Keratinocyte (primary cell): ENCODE measurements at regions not wholly inside any gene's neighbourhood (a gene's known extent, or its start where the extent isn't known, plus 50 kb on each side); places are given as distances from the start of the nearest gene placed in this dataset.

Experiments
- DNase-seq: peaks from one replicate; pipeline ENCODE4 v3.0.0-alpha.2; 2011; ENCODE audit warnings: low read depth, missing footprints, low spot score
- FAIRE-seq: peaks from 2 replicates; lab custom pipeline; 2011; peaks lifted over from hg19 to GRCh38; lab: Jason Lieb, UNC
- H2AFZ ChIP-seq: 2 replicates; pipeline ENCODE4 v1.6.0; 2012; ENCODE audit warnings: low read length, control low read depth, inconsistent platforms; ENCODE audit not compliant: control insufficient read depth
- H3K27ac ChIP-seq: 2 replicates; pipeline ENCODE4 v1.5.1; 2011; ENCODE audit warnings: low read length; ENCODE audit not compliant: control insufficient read depth, insufficient read depth
- H3K27me3 ChIP-seq: 3 replicates; pipeline ENCODE4 v1.6.0; 2011; ENCODE audit warnings: low read length; ENCODE audit not compliant: control insufficient read depth, insufficient read depth; ENCODE audit errors: extremely low read depth
- H3K36me3 ChIP-seq, 2 experiments: 2 replicates in 1 of 2; 3 replicates in 1 of 2; pipeline ENCODE4 v1.5.1; 2011; ENCODE audit warnings: low read length in 2 of 2, mild to moderate bottlenecking in 1 of 2; ENCODE audit not compliant: control insufficient read depth in 2 of 2, insufficient read depth in 2 of 2; ENCODE audit errors: extremely low read depth in 1 of 2
- H3K4me1 ChIP-seq: 3 replicates; pipeline ENCODE4 v1.5.1; 2011; ENCODE audit warnings: low read length; ENCODE audit not compliant: control insufficient read depth, insufficient read depth; ENCODE audit errors: extremely low read depth
- H3K4me2 ChIP-seq: 3 replicates; pipeline ENCODE4 v1.6.0; 2011; ENCODE audit warnings: low read depth, low read length; ENCODE audit not compliant: control insufficient read depth, insufficient read depth; ENCODE audit errors: extremely low read depth
- H3K4me3 ChIP-seq, 3 experiments: fragments of 200-600 bp in 1 of 3; sonication (generic) in 1 of 3; 2 replicates in 2 of 3; 3 replicates in 1 of 3; pipeline ENCODE4 v1.5.1; 2011 to 2016; ENCODE audit warnings: low read length in 3 of 3, mild to moderate bottlenecking in 3 of 3, control low read depth in 2 of 3, inconsistent platforms in 1 of 3, low read depth in 1 of 3, mixed read lengths in 1 of 3, mixed run types in 1 of 3, moderate library complexity in 1 of 3; ENCODE audit not compliant: control insufficient read depth in 2 of 3, insufficient read depth in 2 of 3; ENCODE audit errors: extremely low read depth in 1 of 3
- H3K79me2 ChIP-seq: 2 replicates; pipeline ENCODE4 v1.6.0; 2012; ENCODE audit warnings: low read length; ENCODE audit not compliant: control insufficient read depth, insufficient read depth
- H3K9ac ChIP-seq: 3 replicates; pipeline ENCODE4 v1.6.0; 2011; ENCODE audit warnings: low read length; ENCODE audit not compliant: control insufficient read depth, insufficient read depth; ENCODE audit errors: extremely low read depth
- H3K9me1 ChIP-seq: 3 replicates; pipeline ENCODE4 v1.6.0; 2011; ENCODE audit warnings: low read length; ENCODE audit not compliant: control insufficient read depth, insufficient read depth; ENCODE audit errors: extremely low read depth
- H3K9me3 ChIP-seq: 2 replicates; pipeline ENCODE4 v1.5.1; 2012; ENCODE audit warnings: low read depth, low read length; ENCODE audit not compliant: control insufficient read depth
- H4K20me1 ChIP-seq: 3 replicates; pipeline ENCODE4 v1.6.0; 2011; ENCODE audit warnings: low read length; ENCODE audit not compliant: control insufficient read depth, insufficient read depth; ENCODE audit errors: extremely low read depth
- EZH2 ChIP-seq: IDR thresholded peaks from one replicate; pipeline ENCODE4 v1.6.1; 2012; ENCODE audit warnings: inconsistent platforms, mild to moderate bottlenecking, low read length, moderate library complexity
- dilution Hi-C: fragments of 300-500 bp; cut with MboI; formaldehyde crosslinking; loops from one replicate; pipeline ENCODE4 v1.7.0; 2020; ENCODE audit warnings: low sequenced_read_pairs; ENCODE audit not compliant: extremely low pct_ligation_motif_present
- TF ChIP-seq, protein P1 (sequence below), 3 experiments: IDR thresholded peaks in 1 of 3; conservative IDR thresholded peaks in 1 of 3; optimal IDR thresholded peaks in 1 of 3; 2 replicates in 2 of 3; 3 replicates in 1 of 3; pipeline versions ENCODE3 to v1.5.1; 2011; ENCODE audit warnings: low read length in 3 of 3, mild to moderate bottlenecking in 3 of 3, moderate library complexity in 2 of 3, control low read depth in 1 of 3, inconsistent platforms in 1 of 3; ENCODE audit not compliant: insufficient read depth in 2 of 3; ENCODE audit errors: extremely low read depth in 1 of 3

DNA sequence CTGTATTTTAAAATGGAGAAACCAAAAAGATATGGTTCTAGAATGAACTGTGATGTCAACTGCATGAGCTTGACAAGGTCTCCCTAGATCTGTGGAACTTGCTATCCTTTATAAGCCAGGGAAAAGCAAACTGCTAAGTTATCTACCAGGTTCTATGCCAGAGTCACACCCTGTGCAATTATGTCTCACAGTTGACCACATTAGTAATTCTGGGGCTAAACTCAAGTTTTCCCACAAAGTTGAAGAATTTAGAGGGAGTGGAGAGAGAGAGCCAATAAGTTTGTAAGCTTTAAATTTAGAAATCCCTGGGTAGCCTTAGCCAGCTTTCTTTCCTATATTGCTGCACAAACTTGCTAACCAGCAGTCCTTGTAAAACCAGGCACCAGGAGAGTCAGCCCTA lies 407.0 kb upstream of the SASH1 start:
- no peak overlapping the region for H3K9ac ChIP-seq
- H3K36me3 ChIP-seq, result no peaks in the 10 kb centered on the region
- DNase-seq (no peak), FAIRE-seq (no peak)
- H3K79me2 ChIP-seq, result no peaks in the 10 kb centered on the region
- no peaks in the 10 kb centered on the region for H3K9me1 ChIP-seq
- no peaks in the 10 kb centered on the region for H4K20me1 ChIP-seq
- no peak overlapping the region for H3K4me2 ChIP-seq
- no peaks in the 10 kb centered on the region for H3K27me3 ChIP-seq
- H3K27ac ChIP-seq, result no peak overlapping the region
- H3K4me1 ChIP-seq, result peaks cover 3% of the 10 kb centered on the region
- H3K9me3 ChIP-seq, result no peaks in the 10 kb centered on the region
- no peak overlapping the region for H2AFZ ChIP-seq
- H3K4me3 ChIP-seq, result no peak overlapping the region
- dilution Hi-C loops, result no loop called here
- TF ChIP-seq, protein P1, sequence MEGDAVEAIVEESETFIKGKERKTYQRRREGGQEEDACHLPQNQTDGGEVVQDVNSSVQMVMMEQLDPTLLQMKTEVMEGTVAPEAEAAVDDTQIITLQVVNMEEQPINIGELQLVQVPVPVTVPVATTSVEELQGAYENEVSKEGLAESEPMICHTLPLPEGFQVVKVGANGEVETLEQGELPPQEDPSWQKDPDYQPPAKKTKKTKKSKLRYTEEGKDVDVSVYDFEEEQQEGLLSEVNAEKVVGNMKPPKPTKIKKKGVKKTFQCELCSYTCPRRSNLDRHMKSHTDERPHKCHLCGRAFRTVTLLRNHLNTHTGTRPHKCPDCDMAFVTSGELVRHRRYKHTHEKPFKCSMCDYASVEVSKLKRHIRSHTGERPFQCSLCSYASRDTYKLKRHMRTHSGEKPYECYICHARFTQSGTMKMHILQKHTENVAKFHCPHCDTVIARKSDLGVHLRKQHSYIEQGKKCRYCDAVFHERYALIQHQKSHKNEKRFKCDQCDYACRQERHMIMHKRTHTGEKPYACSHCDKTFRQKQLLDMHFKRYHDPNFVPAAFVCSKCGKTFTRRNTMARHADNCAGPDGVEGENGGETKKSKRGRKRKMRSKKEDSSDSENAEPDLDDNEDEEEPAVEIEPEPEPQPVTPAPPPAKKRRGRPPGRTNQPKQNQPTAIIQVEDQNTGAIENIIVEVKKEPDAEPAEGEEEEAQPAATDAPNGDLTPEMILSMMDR (optimal IDR thresholded peaks at IDR 0.05 in 1 of 3, IDR thresholded peaks at IDR 0.05 in 1 of 3, conservative IDR thresholded peaks at IDR 0.05 in 1 of 3; ENCODE audit: extremely low read depth in 1 of 3, insufficient read depth in 2 of 3, low read length in 3 of 3), result no peak
- TF ChIP-seq EZH2, result no peak

DNA sequence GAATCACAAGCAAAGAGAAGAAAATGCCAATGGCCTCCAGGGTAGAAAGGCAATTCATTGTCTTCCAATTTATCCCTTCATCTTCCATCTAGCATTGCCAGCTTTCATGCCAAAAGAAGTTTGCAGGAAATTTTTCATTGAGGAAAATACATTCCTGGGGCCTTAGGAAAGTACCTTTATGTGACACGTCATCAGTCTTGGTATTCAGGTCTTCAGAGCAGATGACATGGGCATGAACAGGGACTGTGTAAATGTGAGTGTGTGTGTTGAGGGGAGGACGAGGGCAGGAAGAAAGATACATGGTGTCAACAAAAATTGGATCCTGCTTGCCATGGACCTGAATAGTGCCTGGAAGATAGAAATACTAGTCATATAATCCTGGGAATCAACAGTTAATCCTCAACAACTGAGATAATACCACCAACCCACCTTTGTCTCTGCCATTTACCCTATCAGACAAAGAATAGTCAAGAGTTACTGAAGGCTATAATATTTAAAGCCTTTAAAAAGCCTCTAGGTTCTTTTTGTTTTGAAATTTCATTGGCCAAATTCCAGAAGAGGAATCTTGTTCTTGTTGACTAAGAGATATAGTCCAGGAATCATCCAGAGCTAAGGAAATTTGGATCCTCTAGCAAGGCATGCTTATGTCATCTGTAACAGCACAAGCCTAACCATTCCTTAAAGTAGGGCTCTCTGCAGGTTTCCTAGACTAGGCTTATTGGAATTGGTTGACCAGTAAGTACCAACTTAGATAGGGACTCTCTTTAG lies 405.8 kb upstream of the SASH1 start:
- H2AFZ ChIP-seq, result no peak overlapping the region
- no peaks in the 10 kb centered on the region for H3K9me3 ChIP-seq
- H3K9me1 ChIP-seq, result no peaks in the 10 kb centered on the region
- no peaks in the 10 kb centered on the region for H3K36me3 ChIP-seq
- no peaks in the 10 kb centered on the region for H3K27me3 ChIP-seq
- no peak overlapping the region for H3K4me3 ChIP-seq
- H3K4me1 ChIP-seq, result peaks cover 3% of the 10 kb centered on the region
- DNase-seq (no peak), FAIRE-seq (no peak)
- H3K9ac ChIP-seq, result no peak overlapping the region
- no peaks in the 10 kb centered on the region for H4K20me1 ChIP-seq
- H3K79me2 ChIP-seq, result no peaks in the 10 kb centered on the region
- TF ChIP-seq, protein P1 (optimal IDR thresholded peaks at IDR 0.05 in 1 of 3, IDR thresholded peaks at IDR 0.05 in 1 of 3, conservative IDR thresholded peaks at IDR 0.05 in 1 of 3; ENCODE audit: extremely low read depth in 1 of 3, insufficient read depth in 2 of 3, low read length in 3 of 3), result no peak
- no peak for TF ChIP-seq EZH2
- H3K27ac ChIP-seq, result no peak overlapping the region
- dilution Hi-C loops, result no loop called here
- no peak overlapping the region for H3K4me2 ChIP-seq
